BJ (cell line): ENCODE measurements at regions not wholly inside any gene's neighbourhood (a gene's known extent, or its start where the extent isn't known, plus 50 kb on each side); places are given as distances from the start of the nearest gene placed in this dataset.

Experiments used
- CTCF ChIA-PET: fragments of 350-600 bp; formaldehyde crosslinking; extraction: SDS; loops from one replicate; lab custom pipeline; 2021; ENCODE audit warnings: antibody characterized with exemption, inconsistent platforms; lab: Yijun Ruan, JAX
- POLR2A ChIA-PET: fragments of 300-600 bp; sonication (Branson Sonifier 250); formaldehyde crosslinking; extraction: SDS; loops from one replicate; lab custom pipeline; 2021; ENCODE audit warnings: antibody characterized with exemption; lab: Charles Lee
- DNase-seq: peaks from one replicate; pipeline ENCODE4 v3.0.0-alpha.2; 2011; ENCODE audit warnings: low read depth
- H3K27me3 ChIP-seq: 2 replicates; pipeline ENCODE4 v1.6.0; 2011; ENCODE audit warnings: low read length; ENCODE audit not compliant: control insufficient read depth, insufficient read depth
- H3K36me3 ChIP-seq: 2 replicates; pipeline ENCODE4 v1.5.1; 2011; ENCODE audit warnings: low read length; ENCODE audit not compliant: control insufficient read depth, insufficient read depth
- H3K4me3 ChIP-seq: 2 replicates; pipeline ENCODE4 v1.5.1; 2011; ENCODE audit warnings: low read depth, mild to moderate bottlenecking, control low read depth, low read length
- CTCF ChIP-seq: IDR thresholded peaks from 2 replicates; pipeline ENCODE4 v1.5.1; 2011; ENCODE audit warnings: low read depth, mild to moderate bottlenecking, control low read depth, inconsistent platforms, low read length, moderate library complexity; ENCODE audit not compliant: insufficient read depth

- CTCF ChIA-PET, result no interaction called here
- Histone ChIP-seq H3K36me3 (no peaks in the 10 kb centered on the region), H3K27me3 (no peaks in the 10 kb centered on the region), H3K4me3 (no peak overlapping the region)
- no peak for TF ChIP-seq CTCF
- POLR2A ChIA-PET, result no interaction called here
- no peak for DNase-seq
Measured at GRCh38 chr18:72376256-72376655, 167.9 kb downstream of the CBLN2 start.

GRCh38 chr18:72375618-72376017 is 168.5 kb downstream of the CBLN2 start:
- Histone ChIP-seq H3K4me3 (no peak overlapping the region), H3K36me3 (no peaks in the 10 kb centered on the region), H3K27me3 (no peaks in the 10 kb centered on the region)
- ChIA-PET POLR2A (no interaction called here), CTCF (no interaction called here)
- no peak for TF ChIP-seq CTCF
- DNase-seq, result no peak

GRCh38 chr18:72372076-72372475 is 172.1 kb downstream of the CBLN2 start:
- TF ChIP-seq CTCF, result no peak
- H3K27me3 ChIP-seq, result no peaks in the 10 kb centered on the region
- H3K36me3 ChIP-seq, result no peaks in the 10 kb centered on the region
- CTCF ChIA-PET, result no interaction called here
- POLR2A ChIA-PET, result no interaction called here
- H3K4me3 ChIP-seq, result no peak overlapping the region
- no peak for DNase-seq

- Histone ChIP-seq H3K27me3 (no peaks in the 10 kb centered on the region), H3K4me3 (no peak overlapping the region), H3K36me3 (no peaks in the 10 kb centered on the region)
- ChIA-PET CTCF (no interaction called here), POLR2A (no interaction called here)
- TF ChIP-seq CTCF, result no peak
- DNase-seq, result no peak
Measured at GRCh38 chr18:72368308-72368707, 175.8 kb downstream of the CBLN2 start.

- H3K27me3 ChIP-seq, result no peaks in the 10 kb centered on the region
- no peaks in the 10 kb centered on the region for H3K36me3 ChIP-seq
- ChIA-PET CTCF (no interaction called here), POLR2A (no interaction called here)
- no peak overlapping the region for H3K4me3 ChIP-seq
- no peak for DNase-seq
- no peak for TF ChIP-seq CTCF
Measured at GRCh38 chr18:72360634-72361033, 183.5 kb downstream of the CBLN2 start.
